ENCODE measurements at regions not wholly inside any gene's neighbourhood (a gene's known extent, or its start where the extent isn't known, plus 50 kb on each side); places are given as distances from the start of the nearest gene placed in this dataset.

GRCh38 chr14:25298238-25298637 lies 248.3 kb upstream of the STXBP6 start:
- TF ChIP-seq CTCF (conservative IDR thresholded peaks at IDR 0.05 in 1 of 2, IDR thresholded peaks at IDR 0.05 in 1 of 2; ENCODE audit: extremely low read depth in 1 of 2, insufficient read depth in 1 of 2, low read depth in 1 of 2, low read length in 2 of 2): no peak
- no peak for TF ChIP-seq EZH2 (IDR thresholded peaks at IDR 0.05; ENCODE audit: borderline replicate concordance, low read length)
